HEK293T (cell line): ENCODE measurements at regions not wholly inside any gene's neighbourhood (a gene's known extent, or its start where the extent isn't known, plus 50 kb on each side); places are given as distances from the start of the nearest gene placed in this dataset.
"Not testable (repeated sequence)": the region's sequence is repeated elsewhere in the genome, so short reads cannot be mapped to it uniquely, and the experiment has no call there.

Source experiments
- CTCF ChIA-PET: fragments of 350-600 bp; formaldehyde crosslinking; extraction: SDS; loops from one replicate; lab custom pipeline; 2021; ENCODE audit warnings: antibody characterized with exemption, inconsistent platforms; lab: Yijun Ruan, JAX
- POLR2A ChIA-PET: fragments of 350-600 bp; formaldehyde crosslinking; extraction: SDS; loops from one replicate; lab custom pipeline; 2020; ENCODE audit warnings: antibody characterized with exemption, inconsistent platforms; lab: Yijun Ruan, JAX
- DNase-seq: peaks from one replicate; pipeline ENCODE4 v3.0.0; 2012; ENCODE audit warnings: mixed read lengths; ENCODE audit errors: extremely low spot score
- ARNT ChIP-seq: fragments of 450-650 bp; IDR thresholded peaks from 2 replicates; pipeline ENCODE4 v1.6.1; 2017; ENCODE audit warnings: mild to moderate bottlenecking
- BHLHE40 ChIP-seq: fragments of 450-650 bp; IDR thresholded peaks from 2 replicates; pipeline ENCODE4 v1.6.1; 2016; ENCODE audit warnings: mild to moderate bottlenecking, moderate library complexity, borderline replicate concordance
- CTBP1 ChIP-seq: fragments of 450-650 bp; IDR thresholded peaks from 2 replicates; pipeline ENCODE4 v1.6.1; 2016; ENCODE audit warnings: borderline replicate concordance
- ELF4 ChIP-seq: fragments of 450-650 bp; IDR thresholded peaks from 2 replicates; pipeline ENCODE4 v1.6.1; 2017; ENCODE audit warnings: antibody characterized with exemption
- FOXA1 ChIP-seq: fragments of 450-650 bp; IDR thresholded peaks from 2 replicates; pipeline ENCODE4 v1.6.1; 2016; ENCODE audit warnings: mild to moderate bottlenecking
- FOXK2 ChIP-seq: fragments of 450-650 bp; IDR thresholded peaks from 2 replicates; pipeline ENCODE4 v1.6.1; 2016; ENCODE audit warnings: mild to moderate bottlenecking
- FOXM1 ChIP-seq: fragments of 450-650 bp; IDR thresholded peaks from 2 replicates; pipeline ENCODE4 v1.6.1; 2017; ENCODE audit warnings: mild to moderate bottlenecking, borderline replicate concordance
- HDGF ChIP-seq: fragments of 450-650 bp; IDR thresholded peaks from 2 replicates; pipeline ENCODE4 v1.6.1; 2017; ENCODE audit warnings: antibody characterized with exemption, borderline replicate concordance
- L3MBTL2 ChIP-seq: fragments of 450-650 bp; conservative IDR thresholded peaks from 2 replicates; pipeline ENCODE4 v1.6.1; 2016; ENCODE audit warnings: mild to moderate bottlenecking
- LEF1 ChIP-seq: fragments of 450-650 bp; IDR thresholded peaks from 2 replicates; pipeline ENCODE4 v1.6.1; 2017; ENCODE audit warnings: mild to moderate bottlenecking, borderline replicate concordance
- NFRKB ChIP-seq: fragments of 450-650 bp; IDR thresholded peaks from 2 replicates; pipeline ENCODE4 v1.6.1; 2016; ENCODE audit warnings: mild to moderate bottlenecking, moderate library complexity
- PKNOX1 ChIP-seq: fragments of 450-650 bp; IDR thresholded peaks from 2 replicates; pipeline ENCODE4 v1.6.1; 2016
- SP1 ChIP-seq: fragments of 450-650 bp; IDR thresholded peaks from 2 replicates; pipeline ENCODE4 v1.6.1; 2017
- SUZ12 ChIP-seq: fragments of 450-650 bp; IDR thresholded peaks from 2 replicates; pipeline ENCODE4 v1.6.1; 2016; ENCODE audit warnings: mild to moderate bottlenecking
- TARDBP ChIP-seq: fragments of 450-650 bp; IDR thresholded peaks from 2 replicates; pipeline ENCODE4 v1.6.1; 2016
- ZNF384 ChIP-seq: fragments of 450-650 bp; IDR thresholded peaks from 2 replicates; pipeline ENCODE4 v1.6.1; 2016

GRCh38 chr16:59522826-59523225 lies 788.7 kb upstream of the GOT2 start:
- POLR2A ChIA-PET = no interaction called here
- DNase-seq = no peak
- CTCF ChIA-PET = no interaction called here
- TF ChIP-seq ZNF384 (no peak), TARDBP (no peak), ELF4 (no peak), NFRKB (no peak), FOXA1 (no peak), L3MBTL2 (no peak), FOXM1 (no peak), FOXK2 (no peak), HDGF (no peak), LEF1 (no peak), CTBP1 (no peak), PKNOX1 (no peak)

- POLR2A ChIA-PET, CTCF ChIA-PET, DNase-seq: not testable (repeated sequence)
Observed at GRCh38 chr16:59518721-59519120, 784.6 kb upstream of the GOT2 start.

- no peak for DNase-seq
- ChIA-PET CTCF (no interaction called here), POLR2A (no interaction called here)
- TF ChIP-seq PKNOX1 = no peak
- no peak for TF ChIP-seq HDGF
- no peak for TF ChIP-seq FOXM1
- no peak for TF ChIP-seq BHLHE40
- no peak for TF ChIP-seq FOXK2
- no peak for TF ChIP-seq SUZ12
- TF ChIP-seq ZNF384 = no peak
- TF ChIP-seq SP1 = no peak
- TF ChIP-seq TARDBP = no peak
- no peak for TF ChIP-seq ARNT
- no peak for TF ChIP-seq ELF4
- no peak for TF ChIP-seq LEF1
- no peak for TF ChIP-seq NFRKB
- no peak for TF ChIP-seq L3MBTL2
- TF ChIP-seq FOXA1 = no peak
- TF ChIP-seq CTBP1 = no peak
Observed at GRCh38 chr16:59514651-59515050, 780.5 kb upstream of the GOT2 start.

GRCh38 chr16:59510008-59510424 lies 775.9 kb upstream of the GOT2 start:
- no peak for TF ChIP-seq FOXK2
- TF ChIP-seq FOXM1 = no peak
- no peak for TF ChIP-seq SP1
- no peak for TF ChIP-seq ZNF384
- no peak for TF ChIP-seq CTBP1
- TF ChIP-seq NFRKB = no peak
- TF ChIP-seq PKNOX1 = no peak
- TF ChIP-seq LEF1 = no peak
- CTCF ChIA-PET = no interaction called here

GRCh38 chr16:59500601-59501000 lies 766.5 kb upstream of the GOT2 start:
- TF ChIP-seq SUZ12 (no peak), L3MBTL2 (no peak), HDGF (no peak), NFRKB (no peak), LEF1 (no peak), ARNT (no peak), CTBP1 (no peak), SP1 (no peak), BHLHE40 (no peak)
- CTCF ChIA-PET = no interaction called here
- POLR2A ChIA-PET = no interaction called here
- DNase-seq = no peak

More at GRCh38 chr16:59510008-59510424, 775.9 kb upstream of the GOT2 start:
- no peak for DNase-seq
- POLR2A ChIA-PET = no interaction called here

- no peak for DNase-seq
- CTCF ChIA-PET = no interaction called here
- POLR2A ChIA-PET = no interaction called here
- no peak for TF ChIP-seq BHLHE40
- no peak for TF ChIP-seq ELF4
- no peak for TF ChIP-seq CTBP1
- no peak for TF ChIP-seq L3MBTL2
- no peak for TF ChIP-seq TARDBP
- no peak for TF ChIP-seq SUZ12
- no peak for TF ChIP-seq ARNT
- no peak for TF ChIP-seq PKNOX1
Observed at GRCh38 chr16:59487067-59487466, 753.0 kb upstream of the GOT2 start.
